ENCODE measurements at regions not wholly inside any gene's neighbourhood (a gene's known extent, or its start where the extent isn't known, plus 50 kb on each side); places are given as distances from the start of the nearest gene placed in this dataset.
"Not testable (repeated sequence)": the region's sequence is repeated elsewhere in the genome, so short reads cannot be mapped to it uniquely, and the experiment has no call there.

- no peak overlapping the region for H3K4me3 ChIP-seq (ENCODE audit: low read depth, low read length)
- TF ChIP-seq, protein P1, sequence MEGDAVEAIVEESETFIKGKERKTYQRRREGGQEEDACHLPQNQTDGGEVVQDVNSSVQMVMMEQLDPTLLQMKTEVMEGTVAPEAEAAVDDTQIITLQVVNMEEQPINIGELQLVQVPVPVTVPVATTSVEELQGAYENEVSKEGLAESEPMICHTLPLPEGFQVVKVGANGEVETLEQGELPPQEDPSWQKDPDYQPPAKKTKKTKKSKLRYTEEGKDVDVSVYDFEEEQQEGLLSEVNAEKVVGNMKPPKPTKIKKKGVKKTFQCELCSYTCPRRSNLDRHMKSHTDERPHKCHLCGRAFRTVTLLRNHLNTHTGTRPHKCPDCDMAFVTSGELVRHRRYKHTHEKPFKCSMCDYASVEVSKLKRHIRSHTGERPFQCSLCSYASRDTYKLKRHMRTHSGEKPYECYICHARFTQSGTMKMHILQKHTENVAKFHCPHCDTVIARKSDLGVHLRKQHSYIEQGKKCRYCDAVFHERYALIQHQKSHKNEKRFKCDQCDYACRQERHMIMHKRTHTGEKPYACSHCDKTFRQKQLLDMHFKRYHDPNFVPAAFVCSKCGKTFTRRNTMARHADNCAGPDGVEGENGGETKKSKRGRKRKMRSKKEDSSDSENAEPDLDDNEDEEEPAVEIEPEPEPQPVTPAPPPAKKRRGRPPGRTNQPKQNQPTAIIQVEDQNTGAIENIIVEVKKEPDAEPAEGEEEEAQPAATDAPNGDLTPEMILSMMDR (IDR thresholded peaks at IDR 0.05; ENCODE audit: low read depth, low read length): no peak
These were observed 326.8 kb downstream of the TUSC7 start for GRCh38 chr3:117036259-117036799.

DNA sequence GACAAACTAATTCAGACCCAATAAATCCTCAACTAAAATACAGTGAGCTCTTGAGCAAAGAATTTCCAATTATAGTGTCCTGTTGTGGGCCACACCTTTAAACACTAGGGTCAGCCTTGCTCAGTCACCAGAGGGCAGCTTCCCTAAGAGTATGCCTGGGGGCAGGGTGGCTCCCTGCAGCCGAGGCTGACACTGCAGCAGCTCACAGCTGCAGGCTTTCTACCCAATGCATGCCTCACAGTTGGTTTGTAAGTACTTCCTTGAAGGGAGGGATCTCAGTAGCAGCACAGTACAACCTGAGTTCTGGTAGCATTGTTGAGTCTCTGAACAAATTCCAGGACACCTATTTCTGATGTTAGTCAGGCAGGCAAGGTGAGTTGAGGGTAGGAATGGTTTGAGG is 335.6 kb downstream of the TUSC7 start:
- TF ChIP-seq, protein P1 (IDR thresholded peaks at IDR 0.05; ENCODE audit: low read depth, low read length): no peak
- H3K4me3 ChIP-seq (ENCODE audit: low read depth, low read length): no peak overlapping the region

- TF ChIP-seq, protein P1 (IDR thresholded peaks at IDR 0.05; ENCODE audit: low read depth, low read length): no peak
- H3K4me3 ChIP-seq (ENCODE audit: low read depth, low read length): no peak overlapping the region
These were observed 338.5 kb downstream of the TUSC7 start for GRCh38 chr3:117047951-117048705.

DNA sequence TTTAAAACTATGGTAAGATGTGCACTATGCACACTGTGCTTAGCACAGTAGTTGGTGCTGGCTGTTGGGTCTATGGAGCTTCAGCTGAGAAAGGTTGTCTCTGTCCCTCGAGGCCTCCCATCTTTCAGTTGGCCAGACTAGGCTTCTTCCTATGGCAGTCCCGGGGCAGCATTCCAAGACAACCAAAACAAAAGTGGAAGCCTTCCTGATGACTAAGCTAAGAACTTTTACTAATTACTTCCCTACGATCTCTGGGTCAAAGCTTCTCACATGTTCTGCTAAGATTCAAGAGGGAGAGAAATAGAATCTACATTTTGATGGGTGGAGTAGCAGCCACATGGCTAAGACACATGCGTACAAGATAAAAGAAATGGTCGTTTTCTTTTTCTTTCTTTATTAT is 342.8 kb downstream of the TUSC7 start:
- TF ChIP-seq, protein P1 (IDR thresholded peaks at IDR 0.05; ENCODE audit: low read depth, low read length): no peak
- H3K4me3 ChIP-seq (ENCODE audit: low read depth, low read length): no peak overlapping the region

DNA sequence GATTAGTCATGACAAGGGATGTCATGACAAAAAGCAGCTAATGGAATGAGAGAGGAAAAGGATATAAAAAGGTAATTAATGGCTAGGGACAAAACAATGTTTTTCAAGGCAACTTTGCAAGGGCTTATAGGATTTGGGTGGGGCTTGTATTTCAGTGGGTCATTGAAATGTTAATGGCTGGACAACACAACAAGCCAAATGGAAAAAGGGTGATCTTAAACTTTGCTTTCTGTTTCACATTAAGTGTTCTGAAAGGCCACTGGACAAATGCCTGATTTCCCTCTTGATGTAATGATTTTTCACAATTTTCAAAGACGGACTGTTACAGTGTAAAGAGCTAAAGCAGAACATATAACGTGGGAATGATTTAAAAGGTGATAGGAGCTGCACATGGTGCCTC is 345.0 kb downstream of the TUSC7 start:
- TF ChIP-seq, protein P1 (IDR thresholded peaks at IDR 0.05; ENCODE audit: low read depth, low read length): no peak
- no peak overlapping the region for H3K4me3 ChIP-seq (ENCODE audit: low read depth, low read length)

DNA sequence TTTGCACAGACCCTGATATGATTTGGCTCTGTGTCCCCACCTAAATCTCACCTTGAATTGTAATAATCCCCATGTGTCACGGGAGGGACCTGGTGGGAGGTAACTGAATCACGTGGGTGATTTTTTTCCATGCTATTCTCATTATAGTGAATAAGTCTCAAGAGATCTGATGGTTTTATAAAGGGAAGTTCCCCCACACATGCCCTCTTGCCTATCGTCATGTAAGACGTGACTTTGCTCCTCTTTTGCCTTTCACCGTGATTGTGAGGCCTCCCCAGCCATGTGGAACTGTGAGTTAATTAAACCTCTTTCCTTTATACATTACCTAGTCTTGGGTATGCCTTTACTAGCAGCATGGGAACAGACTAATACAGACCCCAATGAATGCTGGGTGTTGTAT is 347.4 kb downstream of the TUSC7 start:
- H3K4me3 ChIP-seq (ENCODE audit: low read depth, low read length): not testable (repeated sequence)

- TF ChIP-seq, protein P1 (IDR thresholded peaks at IDR 0.05; ENCODE audit: low read depth, low read length): no peak
- no peak overlapping the region for H3K4me3 ChIP-seq (ENCODE audit: low read depth, low read length)
These were observed 349.7 kb downstream of the TUSC7 start for GRCh38 chr3:117059067-117059955.

All from WI38 (cell line).